HK-2 (cell line): ENCODE measurements at regions not wholly inside any gene's neighbourhood (a gene's known extent, or its start where the extent isn't known, plus 50 kb on each side); places are given as distances from the start of the nearest gene placed in this dataset.
"Not testable (repeated sequence)": the region's sequence is repeated elsewhere in the genome, so short reads cannot be mapped to it uniquely, and the experiment has no call there.

Experiments used
- DNase-seq: peaks from one replicate; pipeline ENCODE4 v3.0.0-alpha.2; 2018; ENCODE audit not compliant: unreplicated experiment

DNA sequence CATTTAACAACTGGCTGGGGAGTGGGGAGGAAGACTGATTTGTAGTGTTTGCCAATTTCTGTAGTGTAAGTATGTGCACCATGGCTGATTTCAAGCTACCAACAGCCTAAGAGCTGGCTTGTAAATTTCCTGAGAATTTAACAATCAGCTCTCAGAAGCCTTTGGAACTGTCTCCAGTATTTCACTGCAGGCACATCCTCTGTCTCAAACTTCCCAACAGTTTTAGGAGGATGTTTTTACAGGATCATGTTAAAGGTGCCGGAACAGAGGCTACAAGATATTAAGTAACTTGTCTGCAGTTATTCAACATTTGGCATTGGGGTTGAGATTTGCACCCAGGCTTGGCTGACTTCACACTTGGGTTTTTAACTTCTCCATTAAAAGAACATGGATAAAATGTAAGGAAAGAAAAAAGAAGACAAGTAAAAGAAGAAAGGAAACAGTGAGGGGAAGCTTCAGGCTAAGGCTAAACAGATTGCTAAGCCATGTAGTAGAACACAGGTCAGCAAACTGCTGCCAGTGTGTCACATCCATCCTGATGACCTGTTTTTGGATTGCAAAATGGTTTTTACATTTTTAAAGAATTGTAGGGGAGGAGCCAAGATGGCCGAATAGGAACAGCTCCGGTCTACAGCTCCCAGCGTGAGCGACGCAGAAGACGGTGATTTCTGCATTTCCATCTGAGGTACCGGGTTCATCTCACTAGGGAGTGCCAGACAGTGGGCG is 204.8 kb upstream of the SESN3 start:
- DNase-seq = no peak

DNA sequence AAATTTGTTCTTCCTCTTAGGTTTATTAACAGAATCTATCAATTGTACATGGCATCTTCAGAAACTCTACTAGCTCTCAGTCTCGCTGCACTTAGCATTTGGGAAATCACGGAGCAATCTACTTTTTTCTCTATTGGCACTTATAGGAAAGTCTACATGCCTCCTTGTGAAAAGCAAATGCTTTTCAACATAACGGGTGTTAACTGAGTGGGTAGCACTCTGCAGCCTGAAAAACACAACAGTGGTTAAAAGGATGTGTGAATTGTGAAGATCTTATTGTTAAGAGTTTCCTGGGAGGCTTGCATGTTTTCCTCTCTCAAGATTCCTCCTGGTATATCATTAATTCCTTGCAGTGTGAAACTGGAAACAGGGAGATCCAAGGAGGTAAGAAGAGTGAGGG is 204.2 kb upstream of the SESN3 start:
- DNase-seq = no peak

GRCh38 chr11:95434489-95435057 is 203.6 kb upstream of the SESN3 start:
- DNase-seq = no peak

DNA sequence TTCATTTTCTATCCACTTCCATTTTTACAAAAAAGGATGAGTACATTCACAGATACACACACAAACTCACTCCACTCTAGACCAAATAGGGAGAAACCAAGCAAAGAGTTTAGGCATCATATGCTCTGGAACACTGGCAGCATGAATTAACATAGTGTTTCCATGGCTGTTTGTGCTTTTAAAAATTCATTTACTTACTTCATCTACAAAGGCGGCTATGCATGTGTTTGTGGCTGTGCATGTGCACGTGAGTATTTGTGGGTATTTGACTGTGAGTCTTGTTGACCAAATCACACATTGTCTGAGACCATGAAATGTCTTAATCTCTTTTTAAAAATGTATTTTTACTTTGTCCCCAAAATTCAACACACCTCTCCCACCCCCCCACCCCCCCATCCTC is 203.0 kb upstream of the SESN3 start:
- no peak for DNase-seq

DNA sequence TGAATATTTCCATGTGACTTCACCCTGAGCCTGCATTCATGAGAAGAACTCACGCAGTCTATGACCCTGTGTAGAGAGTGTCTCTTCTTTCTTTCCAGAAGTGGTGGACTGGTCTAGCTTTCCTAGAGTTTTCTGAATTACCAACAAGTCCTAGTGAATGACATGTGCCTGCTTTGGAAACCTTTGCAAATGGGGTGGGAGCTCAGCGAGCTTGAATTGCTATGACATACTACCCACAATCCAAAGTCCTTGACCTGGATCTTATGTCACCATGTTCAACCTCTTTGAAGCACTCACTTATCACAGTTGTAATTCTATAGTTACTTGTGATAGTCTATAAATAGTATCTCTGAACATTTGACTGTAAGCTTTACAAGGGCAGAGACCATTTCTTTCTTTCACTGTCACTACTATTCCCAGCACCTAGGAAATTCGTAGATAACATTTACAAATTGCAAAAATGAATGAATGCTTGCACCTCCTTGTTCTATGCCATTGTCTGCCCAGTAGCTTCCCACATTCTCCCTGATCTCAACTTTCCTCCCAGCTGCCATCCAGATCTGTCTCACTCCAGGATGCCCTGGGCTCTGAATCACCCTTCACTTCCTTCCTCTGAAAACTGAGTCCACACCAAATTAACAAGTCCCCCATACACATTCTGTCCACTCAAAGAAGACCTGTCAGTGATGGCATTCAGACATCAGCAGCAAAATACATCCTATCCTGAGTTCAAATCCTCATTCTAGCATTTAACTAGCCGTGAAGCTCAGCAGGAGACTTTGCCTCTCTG is 201.9 kb upstream of the SESN3 start:
- DNase-seq = no peak

DNA sequence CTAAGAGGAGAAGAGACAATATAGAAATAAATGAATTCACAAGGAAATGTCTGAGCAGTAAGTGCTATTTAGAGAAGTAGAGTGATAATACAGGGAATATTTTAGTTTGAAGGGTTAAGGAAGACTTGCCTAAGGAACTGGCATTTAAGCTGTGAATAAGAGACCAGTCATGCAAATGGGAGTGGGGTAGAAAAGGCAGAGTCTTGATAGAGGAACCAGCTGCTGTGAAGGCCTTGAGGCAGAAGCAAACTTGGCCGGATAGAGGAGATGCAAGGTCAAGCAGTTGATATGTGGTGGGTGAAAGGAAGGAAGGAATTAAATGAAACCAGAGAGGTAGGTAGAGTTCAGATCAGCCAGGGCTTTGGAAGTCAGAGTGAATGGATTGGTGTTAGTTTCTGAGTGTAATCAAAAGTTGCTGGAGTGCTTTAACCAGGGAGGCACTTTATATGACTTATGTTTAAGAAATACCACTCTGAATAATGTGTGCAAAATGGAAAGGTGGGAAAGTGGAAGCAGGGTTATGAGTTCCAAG is 198.4 kb upstream of the SESN3 start:
- no peak for DNase-seq

DNA sequence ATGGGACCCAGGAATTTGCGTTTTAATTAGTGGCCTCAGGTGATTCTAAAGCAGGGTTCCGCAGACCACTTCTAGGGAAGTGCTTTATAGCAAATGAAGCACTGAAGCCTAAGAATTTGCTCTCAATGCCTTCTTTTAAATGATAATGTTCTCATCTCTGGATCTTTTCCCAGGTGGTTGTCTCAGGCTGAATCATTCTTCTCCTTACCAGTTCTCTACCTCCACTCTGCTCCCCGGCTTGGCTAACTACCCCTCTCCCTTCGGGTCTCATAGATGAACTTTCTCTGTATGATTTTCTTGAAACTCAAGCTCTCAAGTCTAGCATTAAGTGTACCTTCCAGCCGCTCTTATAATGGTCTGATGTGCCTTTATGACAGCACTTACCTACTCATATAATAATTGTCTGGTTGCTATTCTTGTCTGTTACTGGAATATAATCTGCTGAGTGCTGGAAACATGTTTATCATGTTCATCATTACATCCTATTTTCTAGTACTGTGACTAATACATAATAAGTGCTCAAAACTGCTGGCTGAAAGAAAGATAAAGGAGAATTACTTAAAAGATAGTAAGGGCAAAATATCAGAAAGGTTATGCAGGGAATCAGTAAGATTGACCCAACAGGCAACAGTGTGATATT is 195.9 kb upstream of the SESN3 start:
- no peak for DNase-seq

DNA sequence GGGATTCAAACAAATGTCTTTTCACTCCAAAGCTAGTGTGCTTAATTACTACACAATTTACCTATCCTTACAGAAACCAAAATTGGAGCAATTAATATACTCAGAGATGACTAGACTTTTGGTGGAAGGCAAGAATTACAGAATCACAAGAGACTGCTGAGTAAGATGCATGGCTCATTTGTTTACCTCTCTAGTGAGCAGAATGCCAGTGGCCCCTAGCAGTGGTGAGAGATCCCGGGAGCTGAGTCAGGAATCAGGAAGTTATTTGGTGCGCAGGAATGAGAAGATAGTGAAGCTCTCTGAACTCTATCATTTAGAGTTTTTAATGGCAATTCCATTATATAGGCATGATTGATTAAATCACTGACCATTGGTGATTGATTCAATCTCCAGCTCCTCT is 188.9 kb upstream of the SESN3 start:
- DNase-seq = no peak

GRCh38 chr11:95418916-95419315 is 187.9 kb upstream of the SESN3 start:
- no peak for DNase-seq

DNA sequence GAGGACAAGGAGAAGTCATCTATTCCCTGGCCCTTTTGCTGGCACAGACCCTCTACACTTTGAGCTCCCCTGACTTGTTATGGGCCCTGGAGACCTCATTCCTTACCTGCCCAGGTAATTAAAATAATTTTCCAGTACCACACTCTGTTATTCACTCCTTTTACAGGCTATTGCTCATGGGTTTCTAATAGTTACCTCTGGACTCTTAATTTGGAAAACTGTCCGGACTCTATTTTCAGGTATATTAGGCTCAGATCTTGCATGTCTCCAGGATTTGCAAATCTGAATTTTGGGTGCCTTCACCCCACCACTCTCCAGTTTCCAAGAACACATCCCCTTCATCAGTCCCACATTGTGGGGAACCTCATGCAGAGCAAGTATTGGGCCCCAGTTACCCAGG is 186.8 kb upstream of the SESN3 start:
- DNase-seq = no peak

GRCh38 chr11:95415837-95416304 is 184.9 kb upstream of the SESN3 start:
- DNase-seq = no peak

DNA sequence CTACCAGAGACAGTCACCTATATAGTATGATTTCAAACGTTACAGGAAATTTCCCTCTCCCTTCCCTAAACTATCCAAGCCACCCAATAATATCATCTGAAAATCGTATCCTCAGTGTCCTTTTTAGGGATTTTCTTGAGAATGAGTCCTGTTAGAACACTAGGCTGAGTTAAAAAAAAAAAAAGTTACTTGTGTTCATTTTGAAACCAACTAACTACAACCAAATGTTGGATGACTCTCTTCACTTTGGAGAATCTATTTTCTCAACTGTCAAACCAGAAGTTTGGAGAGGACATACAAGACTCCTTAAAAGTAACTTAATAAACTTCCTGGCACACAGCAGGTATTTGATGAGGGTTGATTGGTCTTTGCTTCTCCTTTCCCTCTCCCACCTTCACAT is 183.2 kb upstream of the SESN3 start:
- DNase-seq = no peak

DNA sequence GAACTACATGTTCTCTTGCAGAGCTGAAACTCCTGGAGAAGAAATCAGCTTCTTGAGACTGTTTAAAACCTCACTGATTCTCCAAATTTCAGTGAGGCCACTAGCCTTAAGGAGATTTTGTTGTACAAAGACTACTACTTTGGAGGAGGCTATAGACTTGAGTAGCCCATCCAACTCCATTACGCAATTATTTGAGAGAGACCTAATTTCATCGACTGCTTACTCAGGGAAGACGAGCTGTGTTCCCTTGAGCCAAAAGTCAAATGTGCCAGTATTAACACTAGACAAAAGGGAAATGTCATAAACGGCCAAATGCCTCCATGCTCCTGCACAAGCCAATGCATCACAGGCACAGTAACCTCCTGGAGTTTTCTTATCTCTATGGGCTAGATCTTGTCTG is 182.8 kb upstream of the SESN3 start:
- no peak for DNase-seq

GRCh38 chr11:95413021-95413420 is 182.0 kb upstream of the SESN3 start:
- no peak for DNase-seq

DNA sequence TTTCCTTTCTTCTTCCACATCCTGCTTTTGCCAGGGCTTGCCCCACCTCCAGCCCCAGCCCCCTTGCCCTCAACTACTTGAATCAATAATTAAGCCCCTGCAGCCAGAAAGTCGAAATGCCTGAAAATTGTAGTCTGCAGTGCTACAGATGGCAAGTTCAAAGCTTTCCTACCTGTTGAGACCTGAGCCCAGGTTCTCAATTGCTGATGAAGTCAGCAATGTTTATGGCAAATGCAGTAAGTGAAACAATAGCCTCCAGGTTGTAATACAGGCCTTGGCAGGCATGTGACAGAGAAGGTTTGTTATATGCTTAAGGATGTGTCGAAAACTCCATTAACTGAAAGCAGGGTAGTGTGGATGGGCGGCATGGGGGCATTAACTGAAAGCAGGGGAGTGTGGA is 181.1 kb upstream of the SESN3 start:
- no peak for DNase-seq

DNA sequence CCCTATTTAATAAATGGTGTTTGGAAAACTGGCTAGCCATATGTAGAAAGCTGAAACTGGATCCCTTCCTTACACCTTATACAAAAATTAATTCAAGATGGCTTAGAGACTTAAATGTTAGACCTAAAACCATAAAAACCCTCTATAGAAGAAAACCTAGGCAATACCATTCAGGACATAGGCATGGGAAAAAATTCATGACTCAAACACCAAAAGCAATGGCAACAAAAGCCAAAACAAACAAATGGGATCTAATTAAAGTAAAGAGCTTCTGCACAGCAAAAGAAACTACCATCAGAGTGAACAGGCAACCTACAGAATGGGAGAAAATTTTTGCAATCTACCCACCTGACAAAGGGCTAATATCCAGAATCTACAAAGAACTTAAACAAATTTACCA is 179.7 kb upstream of the SESN3 start:
- not testable (repeated sequence) for DNase-seq

DNA sequence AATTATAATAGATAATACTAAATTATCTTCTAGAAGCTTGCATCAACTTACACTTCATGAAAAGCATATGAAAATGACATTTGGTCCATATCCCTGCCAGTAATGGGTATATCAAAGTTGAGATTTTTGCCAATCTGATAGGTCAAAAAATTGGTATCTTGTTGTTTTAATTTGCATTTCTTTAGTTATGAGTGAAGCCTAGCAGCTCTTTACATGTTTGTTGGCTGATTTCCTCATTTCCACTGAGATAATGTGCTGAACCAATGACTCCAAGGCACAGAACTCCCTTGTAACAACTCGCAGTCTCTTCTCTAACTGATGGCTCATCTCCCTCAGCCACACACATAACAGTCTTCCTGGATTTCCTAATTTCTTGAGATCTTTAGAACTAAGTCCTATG is 175.3 kb upstream of the SESN3 start:
- DNase-seq = no peak

DNA sequence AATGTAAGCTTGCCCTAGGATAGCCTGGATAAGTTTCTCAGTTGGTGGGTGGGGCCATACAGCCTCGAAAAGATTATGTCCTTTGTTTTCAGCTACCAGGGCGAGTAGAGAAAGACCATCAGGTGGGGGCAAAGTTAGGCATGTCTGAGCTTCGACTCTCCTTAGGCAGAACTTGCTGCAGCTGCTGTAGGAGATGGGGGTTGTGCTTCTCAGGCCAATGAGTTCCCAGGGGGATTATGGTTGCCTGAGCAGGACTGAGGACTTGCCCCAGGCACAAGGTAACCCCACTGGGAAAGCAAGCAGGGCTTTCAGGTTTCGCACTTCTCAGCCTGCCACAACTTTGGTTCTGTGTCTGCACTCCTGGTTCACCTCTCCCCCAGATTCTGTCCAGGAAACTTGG is 173.4 kb upstream of the SESN3 start:
- DNase-seq = no peak

DNA sequence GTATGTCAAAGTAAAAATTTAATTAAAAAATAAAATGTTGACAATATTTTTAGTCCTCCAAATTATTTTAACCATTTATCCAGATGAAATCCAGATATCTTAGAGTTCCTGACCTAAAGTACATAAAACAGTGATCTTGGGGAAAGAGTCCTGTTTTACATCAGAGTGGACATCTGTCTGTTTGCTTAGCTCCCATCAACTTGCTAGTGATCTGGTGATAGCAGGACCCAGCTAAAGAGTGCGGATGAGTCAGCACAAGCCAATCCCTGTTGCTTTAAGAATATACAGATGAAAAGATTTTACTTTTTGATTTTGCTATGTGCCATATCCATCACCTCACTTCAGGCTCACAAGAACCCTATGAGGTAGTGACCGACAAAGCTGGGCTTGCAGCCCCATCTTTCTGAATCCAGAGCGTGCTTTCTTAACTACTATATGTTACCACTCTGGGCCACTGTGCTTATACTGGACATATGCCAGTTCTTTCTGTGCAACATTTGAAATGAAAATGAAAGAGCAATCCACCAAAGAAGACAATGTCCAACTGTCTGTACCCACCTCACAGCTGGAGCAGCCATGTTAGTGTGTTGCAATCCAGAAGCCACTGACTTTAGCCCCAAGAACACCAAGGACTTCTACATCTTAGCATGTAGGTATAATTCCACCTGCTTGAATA is 167.6 kb upstream of the SESN3 start:
- DNase-seq = no peak

GRCh38 chr11:95392644-95393043 is 161.6 kb upstream of the SESN3 start:
- no peak for DNase-seq

DNA sequence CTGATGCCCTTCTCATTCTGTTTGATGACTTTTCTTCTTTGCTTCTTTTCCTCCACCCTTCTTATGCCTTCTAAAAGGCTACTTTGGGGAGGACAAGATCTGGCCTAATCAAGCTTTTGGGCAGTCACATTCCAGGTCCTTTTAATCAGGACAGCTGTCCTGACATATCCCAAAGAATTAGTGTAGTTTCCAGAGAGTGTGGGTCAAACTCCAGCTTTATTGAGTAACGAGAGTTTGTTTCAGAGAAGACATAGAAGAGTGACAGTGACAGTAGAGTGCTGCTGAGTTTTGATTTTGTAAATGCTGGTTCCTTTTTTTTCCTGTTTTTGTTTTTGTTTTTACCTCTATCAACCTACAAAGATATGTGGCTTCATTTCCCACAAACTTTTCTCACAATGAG is 158.4 kb upstream of the SESN3 start:
- DNase-seq = no peak

GRCh38 chr11:95388086-95388485 is 157.1 kb upstream of the SESN3 start:
- no peak for DNase-seq
